ENCODE measurements at regions not wholly inside any gene's neighbourhood (a gene's known extent, or its start where the extent isn't known, plus 50 kb on each side); places are given as distances from the start of the nearest gene placed in this dataset.

GRCh38 chr2:134169788-134170187, 84.1 kb upstream of the MGAT5 start:
- TF ChIP-seq GLIS3 (CRISPR knock-in tag; IDR thresholded peaks at IDR 0.05), result no peak
- TF ChIP-seq, protein P1, sequence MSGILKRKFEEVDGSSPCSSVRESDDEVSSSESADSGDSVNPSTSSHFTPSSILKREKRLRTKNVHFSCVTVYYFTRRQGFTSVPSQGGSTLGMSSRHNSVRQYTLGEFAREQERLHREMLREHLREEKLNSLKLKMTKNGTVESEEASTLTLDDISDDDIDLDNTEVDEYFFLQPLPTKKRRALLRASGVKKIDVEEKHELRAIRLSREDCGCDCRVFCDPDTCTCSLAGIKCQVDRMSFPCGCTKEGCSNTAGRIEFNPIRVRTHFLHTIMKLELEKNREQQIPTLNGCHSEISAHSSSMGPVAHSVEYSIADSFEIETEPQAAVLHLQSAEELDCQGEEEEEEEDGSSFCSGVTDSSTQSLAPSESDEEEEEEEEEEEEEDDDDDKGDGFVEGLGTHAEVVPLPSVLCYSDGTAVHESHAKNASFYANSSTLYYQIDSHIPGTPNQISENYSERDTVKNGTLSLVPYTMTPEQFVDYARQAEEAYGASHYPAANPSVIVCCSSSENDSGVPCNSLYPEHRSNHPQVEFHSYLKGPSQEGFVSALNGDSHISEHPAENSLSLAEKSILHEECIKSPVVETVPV (CRISPR knock-in tag; IDR thresholded peaks at IDR 0.05), result no peak
- ATAC-seq, result no peak

DNA sequence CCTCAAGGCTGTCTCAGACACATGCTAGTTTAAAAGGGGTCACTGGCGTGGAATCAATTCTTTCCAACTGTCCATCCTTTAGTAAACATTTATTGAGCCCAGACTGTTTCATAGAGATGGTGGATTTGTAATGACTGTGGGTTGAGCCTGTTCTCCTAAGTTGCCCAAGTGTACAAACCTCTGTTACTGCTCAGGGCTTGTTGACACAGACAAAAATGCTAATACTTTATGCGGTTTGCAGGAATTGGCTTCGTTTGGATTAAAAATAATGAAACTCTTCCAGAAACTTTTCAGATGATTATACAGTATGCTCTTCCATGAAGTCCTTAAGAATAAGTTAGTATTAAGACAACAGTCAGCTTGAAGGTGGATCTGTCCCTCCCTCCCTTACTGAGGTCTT, 83.6 kb upstream of the MGAT5 start:
- TF ChIP-seq TOX (CRISPR knock-in tag; IDR thresholded peaks at IDR 0.05; ENCODE audit: borderline replicate concordance) (no peak), ESRRG (CRISPR knock-in tag; IDR thresholded peaks at IDR 0.05) (no peak), RARB (CRISPR knock-in tag; IDR thresholded peaks at IDR 0.05) (no peak), ZC3H10 (CRISPR knock-in tag; IDR thresholded peaks at IDR 0.05) (no peak), OSR1 (CRISPR knock-in tag; IDR thresholded peaks at IDR 0.05) (no peak), SNAI2 (CRISPR knock-in tag; IDR thresholded peaks at IDR 0.05) (no peak), ZNF70 (CRISPR knock-in tag; IDR thresholded peaks at IDR 0.05) (no peak), ZFP30 (CRISPR knock-in tag; IDR thresholded peaks at IDR 0.05) (no peak), ZNF8 (CRISPR knock-in tag; IDR thresholded peaks at IDR 0.05) (no peak), POU6F1 (CRISPR knock-in tag; IDR thresholded peaks at IDR 0.05; ENCODE audit: borderline replicate concordance, low read depth) (no peak), ZFP3 (CRISPR knock-in tag; IDR thresholded peaks at IDR 0.05) (no peak), CSDC2 (CRISPR knock-in tag; IDR thresholded peaks at IDR 0.05) (no peak), GLIS3 (CRISPR knock-in tag; IDR thresholded peaks at IDR 0.05) (no peak), PATZ1 (CRISPR knock-in tag; IDR thresholded peaks at IDR 0.05; ENCODE audit: borderline replicate concordance) (no peak), ARNTL (CRISPR knock-in tag; IDR thresholded peaks at IDR 0.05; ENCODE audit: borderline replicate concordance, low read depth) (no peak), CREB5 (CRISPR knock-in tag; IDR thresholded peaks at IDR 0.05; ENCODE audit: low read depth) (no peak), PPARA (CRISPR knock-in tag; IDR thresholded peaks at IDR 0.05; ENCODE audit: borderline replicate concordance) (no peak)
- ATAC-seq, result no peak

- TF ChIP-seq ZFP3 (CRISPR knock-in tag; IDR thresholded peaks at IDR 0.05) (no peak), SNAI2 (CRISPR knock-in tag; IDR thresholded peaks at IDR 0.05) (no peak), POU6F1 (CRISPR knock-in tag; IDR thresholded peaks at IDR 0.05; ENCODE audit: borderline replicate concordance, low read depth) (no peak), ZNF8 (CRISPR knock-in tag; IDR thresholded peaks at IDR 0.05) (no peak), TOX (CRISPR knock-in tag; IDR thresholded peaks at IDR 0.05; ENCODE audit: borderline replicate concordance) (no peak), BACH2 (CRISPR knock-in tag; IDR thresholded peaks at IDR 0.05; ENCODE audit: borderline replicate concordance) (no peak), ZC3H10 (CRISPR knock-in tag; IDR thresholded peaks at IDR 0.05) (no peak), CSDC2 (CRISPR knock-in tag; IDR thresholded peaks at IDR 0.05) (no peak), GLIS3 (CRISPR knock-in tag; IDR thresholded peaks at IDR 0.05) (no peak), OSR1 (CRISPR knock-in tag; IDR thresholded peaks at IDR 0.05) (no peak)
- TF ChIP-seq, protein P2, sequence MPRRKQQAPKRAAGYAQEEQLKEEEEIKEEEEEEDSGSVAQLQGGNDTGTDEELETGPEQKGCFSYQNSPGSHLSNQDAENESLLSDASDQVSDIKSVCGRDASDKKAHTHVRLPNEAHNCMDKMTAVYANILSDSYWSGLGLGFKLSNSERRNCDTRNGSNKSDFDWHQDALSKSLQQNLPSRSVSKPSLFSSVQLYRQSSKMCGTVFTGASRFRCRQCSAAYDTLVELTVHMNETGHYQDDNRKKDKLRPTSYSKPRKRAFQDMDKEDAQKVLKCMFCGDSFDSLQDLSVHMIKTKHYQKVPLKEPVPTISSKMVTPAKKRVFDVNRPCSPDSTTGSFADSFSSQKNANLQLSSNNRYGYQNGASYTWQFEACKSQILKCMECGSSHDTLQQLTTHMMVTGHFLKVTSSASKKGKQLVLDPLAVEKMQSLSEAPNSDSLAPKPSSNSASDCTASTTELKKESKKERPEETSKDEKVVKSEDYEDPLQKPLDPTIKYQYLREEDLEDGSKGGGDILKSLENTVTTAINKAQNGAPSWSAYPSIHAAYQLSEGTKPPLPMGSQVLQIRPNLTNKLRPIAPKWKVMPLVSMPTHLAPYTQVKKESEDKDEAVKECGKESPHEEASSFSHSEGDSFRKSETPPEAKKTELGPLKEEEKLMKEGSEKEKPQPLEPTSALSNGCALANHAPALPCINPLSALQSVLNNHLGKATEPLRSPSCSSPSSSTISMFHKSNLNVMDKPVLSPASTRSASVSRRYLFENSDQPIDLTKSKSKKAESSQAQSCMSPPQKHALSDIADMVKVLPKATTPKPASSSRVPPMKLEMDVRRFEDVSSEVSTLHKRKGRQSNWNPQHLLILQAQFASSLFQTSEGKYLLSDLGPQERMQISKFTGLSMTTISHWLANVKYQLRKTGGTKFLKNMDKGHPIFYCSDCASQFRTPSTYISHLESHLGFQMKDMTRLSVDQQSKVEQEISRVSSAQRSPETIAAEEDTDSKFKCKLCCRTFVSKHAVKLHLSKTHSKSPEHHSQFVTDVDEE (CRISPR knock-in tag; IDR thresholded peaks at IDR 0.05), result no peak
- TF ChIP-seq, protein P1 (CRISPR knock-in tag; IDR thresholded peaks at IDR 0.05), result no peak
Observed at GRCh38 chr2:134170700-134171099, 83.2 kb upstream of the MGAT5 start.

More at GRCh38 chr2:134170700-134171099, 83.2 kb upstream of the MGAT5 start:
- no peak for ATAC-seq

Data from SK-N-SH treated with all-trans-retinoic acid at 6 μM for 48 hours (cell line).